Thoracic aorta (tissue), 2 donors: ENCODE measurements at regions not wholly inside any gene's neighbourhood (a gene's known extent, or its start where the extent isn't known, plus 50 kb on each side); places are given as distances from the start of the nearest gene placed in this dataset.

Experiments
- ATAC-seq: fragments of 150-250 bp; one replicate; pipeline ENCODE4 v1.8.0; 2017; ENCODE audit warnings: low read depth; ENCODE audit not compliant: insufficient number of reproducible peaks, low FRiP score
- DNase-seq: peaks from one replicate; pipeline ENCODE4 v3.0.0-alpha.2; 2020; ENCODE audit warnings: low spot score
- H3K27ac ChIP-seq, 2 donors: fragments of 200-600 bp; sonication (generic); 1 replicate in 1 of 2; 2 replicates in 1 of 2; pipeline ENCODE4 v1.5.1; 2016; ENCODE audit warnings: mild to moderate bottlenecking in 2 of 2, moderate library complexity in 2 of 2
- H3K27me3 ChIP-seq: fragments of 200-600 bp; sonication (generic); replicated peaks from 2 replicates; pipeline ENCODE4 v1.6.0; 2016; ENCODE audit warnings: mild to moderate bottlenecking; ENCODE audit not compliant: insufficient read depth
- H3K36me3 ChIP-seq: fragments of 200-600 bp; sonication (generic); one replicate; pipeline ENCODE4 v1.5.1; 2016
- H3K4me1 ChIP-seq, 2 donors: fragments of 200-600 bp; sonication (generic); 1 replicate in 1 of 2; 2 replicates in 1 of 2; pipeline versions ENCODE4 v1.5.1 to v1.6.0; 2016; ENCODE audit warnings: low read depth in 2 of 2, mild to moderate bottlenecking in 1 of 2; ENCODE audit not compliant: control insufficient read depth in 1 of 2
- H3K4me3 ChIP-seq: fragments of 200-600 bp; sonication (generic); 2 replicates; pipeline ENCODE4 v1.5.1; 2016; ENCODE audit warnings: mild to moderate bottlenecking
- H3K9me3 ChIP-seq: fragments of 200-600 bp; sonication (generic); 2 replicates; pipeline ENCODE4 v1.5.1; 2016
- TF ChIP-seq, protein P1 (sequence below): fragments of 200-600 bp; sonication (generic); IDR thresholded peaks from one replicate; pipeline ENCODE4 v1.5.1; 2019; ENCODE audit warnings: antibody characterized with exemption

DNA sequence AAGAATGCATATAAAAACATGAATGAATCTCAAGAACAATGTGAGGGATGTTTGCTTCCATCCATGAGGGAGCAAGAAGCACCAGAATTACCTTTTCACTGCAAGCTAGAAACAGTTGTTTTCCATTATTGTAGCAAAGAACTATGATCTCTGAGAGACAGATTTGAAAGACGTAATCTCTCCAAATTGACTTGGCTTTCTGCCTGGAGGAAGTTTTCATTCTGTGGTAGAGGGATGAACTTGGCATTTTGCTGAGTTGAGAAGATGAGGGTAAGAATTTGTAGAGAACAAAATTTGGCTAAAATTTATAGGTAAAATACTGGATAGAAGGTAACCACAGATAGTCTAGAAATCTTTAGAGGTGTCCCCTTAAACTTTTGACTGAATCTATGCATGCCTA is 496.8 kb downstream of the TDRD3 start:
- H3K36me3 ChIP-seq = no peaks in the 10 kb centered on the region
- TF ChIP-seq, protein P1, sequence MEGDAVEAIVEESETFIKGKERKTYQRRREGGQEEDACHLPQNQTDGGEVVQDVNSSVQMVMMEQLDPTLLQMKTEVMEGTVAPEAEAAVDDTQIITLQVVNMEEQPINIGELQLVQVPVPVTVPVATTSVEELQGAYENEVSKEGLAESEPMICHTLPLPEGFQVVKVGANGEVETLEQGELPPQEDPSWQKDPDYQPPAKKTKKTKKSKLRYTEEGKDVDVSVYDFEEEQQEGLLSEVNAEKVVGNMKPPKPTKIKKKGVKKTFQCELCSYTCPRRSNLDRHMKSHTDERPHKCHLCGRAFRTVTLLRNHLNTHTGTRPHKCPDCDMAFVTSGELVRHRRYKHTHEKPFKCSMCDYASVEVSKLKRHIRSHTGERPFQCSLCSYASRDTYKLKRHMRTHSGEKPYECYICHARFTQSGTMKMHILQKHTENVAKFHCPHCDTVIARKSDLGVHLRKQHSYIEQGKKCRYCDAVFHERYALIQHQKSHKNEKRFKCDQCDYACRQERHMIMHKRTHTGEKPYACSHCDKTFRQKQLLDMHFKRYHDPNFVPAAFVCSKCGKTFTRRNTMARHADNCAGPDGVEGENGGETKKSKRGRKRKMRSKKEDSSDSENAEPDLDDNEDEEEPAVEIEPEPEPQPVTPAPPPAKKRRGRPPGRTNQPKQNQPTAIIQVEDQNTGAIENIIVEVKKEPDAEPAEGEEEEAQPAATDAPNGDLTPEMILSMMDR = no peak
- no peaks in the 10 kb centered on the region for H3K4me1 ChIP-seq
- H3K27me3 ChIP-seq = no peaks in the 10 kb centered on the region
- H3K27ac ChIP-seq = no peak overlapping the region
- ATAC-seq = no peak
- H3K9me3 ChIP-seq = no peaks in the 10 kb centered on the region
- DNase-seq = no peak
- no peak overlapping the region for H3K4me3 ChIP-seq

GRCh38 chr13:60887711-60888110 is 490.7 kb downstream of the TDRD3 start:
- Histone ChIP-seq H3K27ac (no peak overlapping the region), H3K36me3 (no peaks in the 10 kb centered on the region), H3K27me3 (no peaks in the 10 kb centered on the region), H3K9me3 (no peaks in the 10 kb centered on the region), H3K4me1 (no peaks in the 10 kb centered on the region), H3K4me3 (no peak overlapping the region)
- TF ChIP-seq, protein P1 = no peak
- DNase-seq (no peak), ATAC-seq (no peak)

- H3K27ac ChIP-seq = no peak overlapping the region
- TF ChIP-seq, protein P1 = no peak
- no peak for DNase-seq
Measured at GRCh38 chr13:60881507-60881906, 484.5 kb downstream of the TDRD3 start.

GRCh38 chr13:60873116-60873515 is 476.1 kb downstream of the TDRD3 start:
- ATAC-seq = no peak
- TF ChIP-seq, protein P1 = no peak
- Histone ChIP-seq H3K4me1 (no peaks in the 10 kb centered on the region), H3K27ac (no peak overlapping the region), H3K27me3 (no peaks in the 10 kb centered on the region), H3K9me3 (no peaks in the 10 kb centered on the region), H3K36me3 (no peaks in the 10 kb centered on the region), H3K4me3 (no peak overlapping the region)
- no peak for DNase-seq

More at GRCh38 chr13:60881507-60881906, 484.5 kb downstream of the TDRD3 start:
- Histone ChIP-seq H3K27me3 (no peaks in the 10 kb centered on the region), H3K9me3 (no peaks in the 10 kb centered on the region), H3K4me3 (no peak overlapping the region), H3K36me3 (no peaks in the 10 kb centered on the region), H3K4me1 (no peaks in the 10 kb centered on the region)
- no peak for ATAC-seq

DNA sequence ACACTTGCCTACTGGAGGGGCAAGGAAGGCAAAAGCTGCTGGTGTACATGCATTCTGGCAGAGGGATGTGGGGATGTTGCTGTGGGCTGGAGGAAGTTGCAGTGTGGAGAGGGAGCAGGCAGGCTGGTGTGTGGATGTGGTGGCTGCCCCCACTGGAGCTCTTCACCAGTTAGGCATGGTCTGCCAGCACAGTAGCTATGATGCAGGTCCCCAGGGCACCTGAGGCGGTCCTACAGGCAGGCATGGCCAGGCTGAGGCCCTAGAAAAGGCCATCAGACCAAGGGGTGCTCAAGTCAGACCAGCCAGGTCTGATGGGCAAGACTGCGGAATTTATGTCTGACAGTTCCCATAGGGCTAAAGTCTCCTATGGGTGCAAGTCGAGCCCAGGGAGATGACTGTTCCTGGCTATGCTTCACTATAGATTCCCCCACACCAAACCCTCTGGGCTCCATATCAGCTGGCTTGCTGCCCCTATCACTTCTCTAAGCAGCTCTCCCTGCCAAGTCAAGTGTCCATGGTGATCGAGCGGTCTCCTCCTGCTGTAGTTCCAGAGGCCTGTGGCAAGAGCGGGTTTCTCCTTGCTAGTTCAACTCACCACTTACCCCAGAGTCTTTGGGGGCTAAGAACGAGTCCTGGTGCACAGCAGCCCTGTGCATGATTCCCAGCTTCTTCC is 473.1 kb downstream of the TDRD3 start:
- ATAC-seq (no peak), DNase-seq (no peak)
- H3K27me3 ChIP-seq = no peaks in the 10 kb centered on the region
- H3K4me1 ChIP-seq = no peaks in the 10 kb centered on the region
- no peak overlapping the region for H3K27ac ChIP-seq
- H3K36me3 ChIP-seq = no peaks in the 10 kb centered on the region
- no peaks in the 10 kb centered on the region for H3K9me3 ChIP-seq
- TF ChIP-seq, protein P1 = no peak
- no peak overlapping the region for H3K4me3 ChIP-seq
